ENCODE measurements at regions not wholly inside any gene's neighbourhood (a gene's known extent, or its start where the extent isn't known, plus 50 kb on each side); places are given as distances from the start of the nearest gene placed in this dataset.
"Not testable (repeated sequence)": the region's sequence is repeated elsewhere in the genome, so short reads cannot be mapped to it uniquely, and the experiment has no call there.

DNA sequence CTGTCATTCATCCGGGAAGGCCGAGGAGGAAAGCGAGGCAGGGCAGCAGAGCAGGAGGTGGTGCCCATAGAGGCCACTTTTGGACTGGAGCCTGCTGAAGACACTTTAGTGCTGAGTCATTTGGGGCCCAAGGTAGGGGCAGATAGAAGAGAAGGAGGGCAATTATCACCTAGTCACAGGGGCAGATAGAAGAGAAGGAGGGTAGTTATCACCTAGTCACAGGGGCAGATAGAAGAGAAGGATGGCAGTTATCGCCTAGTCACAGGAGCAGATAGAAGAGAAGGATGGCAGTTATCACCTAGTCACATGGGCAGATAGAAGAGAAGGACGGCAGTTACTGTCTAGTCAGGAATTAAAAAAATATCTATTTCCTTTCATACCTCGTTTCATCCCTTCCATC lies 1372.6 kb downstream of the FOXD4L5 start:
- DNase-seq (ENCODE audit: low spot score), result not testable (repeated sequence)

GRCh38 chr9:63909076-63909475 lies 1375.9 kb downstream of the FOXD4L5 start:
- not testable (repeated sequence) for DNase-seq (ENCODE audit: low spot score)

GRCh38 chr9:63899637-63900190 lies 1385.3 kb downstream of the FOXD4L5 start:
- not testable (repeated sequence) for DNase-seq (ENCODE audit: low spot score)

GRCh38 chr9:63881386-63881785 lies 1403.6 kb downstream of the FOXD4L5 start:
- not testable (repeated sequence) for DNase-seq (ENCODE audit: low spot score)

GRCh38 chr9:63876380-63876779 lies 1408.6 kb downstream of the FOXD4L5 start:
- DNase-seq (ENCODE audit: low spot score), result not testable (repeated sequence)

GRCh38 chr9:63859475-63860215 lies 1425.4 kb downstream of the FOXD4L5 start:
- DNase-seq (ENCODE audit: low spot score), result peak; percentile 80

- DNase-seq (ENCODE audit: low spot score), result not testable (repeated sequence)
Observed at GRCh38 chr9:63859090-63859474, 1425.9 kb downstream of the FOXD4L5 start.

DNA sequence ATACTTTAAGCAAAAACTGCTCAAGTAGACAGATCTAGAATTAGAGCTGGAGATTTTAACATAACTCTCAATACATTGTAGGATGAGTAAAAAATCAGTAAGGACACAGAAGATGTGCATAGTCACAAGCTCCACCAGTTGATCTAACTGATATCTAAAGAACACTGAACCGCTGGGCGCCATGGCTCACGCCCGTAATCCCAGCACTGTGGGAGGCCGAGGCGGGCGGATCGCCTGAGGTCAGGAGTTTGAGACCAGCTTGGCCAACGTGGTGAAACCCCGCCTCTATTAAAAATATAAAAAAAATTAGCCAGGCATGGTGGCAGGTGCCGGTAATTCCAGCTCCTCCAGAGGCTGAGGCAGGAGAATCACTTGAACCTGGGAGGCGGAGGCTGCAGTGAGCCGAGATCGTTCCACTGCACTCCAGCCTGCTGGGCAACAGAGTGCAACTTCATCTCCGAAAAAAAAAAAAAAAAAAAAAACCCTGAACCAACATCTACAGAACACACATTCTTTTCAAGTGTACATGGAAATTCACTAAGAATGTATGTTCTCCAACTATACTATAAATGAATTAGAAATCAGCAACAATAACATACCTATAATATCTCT lies 1431.8 kb downstream of the FOXD4L5 start:
- DNase-seq (ENCODE audit: low spot score), result not testable (repeated sequence)

DNA sequence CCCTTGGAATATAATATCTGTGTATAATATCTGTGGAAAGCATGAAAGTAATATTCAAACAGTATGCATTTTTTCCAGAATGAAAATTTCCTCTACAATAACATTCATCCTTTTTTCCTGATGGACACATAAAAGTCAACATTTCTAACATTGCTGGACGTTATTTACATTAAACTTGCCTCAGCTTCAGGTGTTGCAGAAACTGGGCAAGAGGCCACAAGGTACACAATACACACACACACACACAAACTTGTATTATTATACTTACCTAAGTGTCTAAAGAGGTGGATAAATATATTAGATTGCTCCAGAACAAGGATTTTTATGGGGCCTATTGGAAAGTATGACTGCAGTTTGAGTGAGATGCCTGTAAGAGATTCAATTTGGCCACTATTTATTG lies 1460.2 kb downstream of the FOXD4L5 start:
- DNase-seq (ENCODE audit: low spot score), result not testable (repeated sequence)

DNA sequence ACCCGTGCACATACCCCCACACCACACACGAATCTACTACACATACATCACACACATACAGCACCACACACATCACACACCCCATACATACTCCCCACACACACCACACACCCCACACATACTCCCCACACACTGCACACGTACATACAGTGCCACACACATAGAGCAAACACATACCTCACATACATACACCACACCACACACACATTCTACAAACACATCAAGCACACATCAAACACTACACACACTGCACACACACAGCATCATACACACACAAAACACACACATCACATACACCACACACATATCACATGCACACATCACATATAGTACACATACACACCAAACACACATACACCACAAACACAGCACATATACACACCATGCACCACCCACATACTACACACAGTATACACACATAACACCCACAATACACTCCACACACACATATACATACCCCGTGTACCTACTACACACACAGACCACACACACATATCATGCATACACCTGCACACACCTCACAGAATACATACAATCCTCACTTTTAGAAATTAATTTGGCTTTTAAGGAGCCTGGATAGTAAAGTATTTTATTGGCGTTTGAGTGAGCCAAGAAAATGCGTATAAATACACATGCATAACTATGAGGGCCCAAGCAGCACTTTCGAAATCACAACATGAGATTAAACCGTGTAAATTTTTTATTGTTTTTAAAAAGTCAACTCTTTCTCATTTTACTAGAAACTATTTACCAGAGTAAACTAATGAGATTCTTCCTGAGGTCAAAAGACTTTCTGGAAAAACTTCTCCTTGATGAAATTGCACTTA lies 1461.4 kb downstream of the FOXD4L5 start:
- DNase-seq (ENCODE audit: low spot score), result peak; percentile 27

DNA sequence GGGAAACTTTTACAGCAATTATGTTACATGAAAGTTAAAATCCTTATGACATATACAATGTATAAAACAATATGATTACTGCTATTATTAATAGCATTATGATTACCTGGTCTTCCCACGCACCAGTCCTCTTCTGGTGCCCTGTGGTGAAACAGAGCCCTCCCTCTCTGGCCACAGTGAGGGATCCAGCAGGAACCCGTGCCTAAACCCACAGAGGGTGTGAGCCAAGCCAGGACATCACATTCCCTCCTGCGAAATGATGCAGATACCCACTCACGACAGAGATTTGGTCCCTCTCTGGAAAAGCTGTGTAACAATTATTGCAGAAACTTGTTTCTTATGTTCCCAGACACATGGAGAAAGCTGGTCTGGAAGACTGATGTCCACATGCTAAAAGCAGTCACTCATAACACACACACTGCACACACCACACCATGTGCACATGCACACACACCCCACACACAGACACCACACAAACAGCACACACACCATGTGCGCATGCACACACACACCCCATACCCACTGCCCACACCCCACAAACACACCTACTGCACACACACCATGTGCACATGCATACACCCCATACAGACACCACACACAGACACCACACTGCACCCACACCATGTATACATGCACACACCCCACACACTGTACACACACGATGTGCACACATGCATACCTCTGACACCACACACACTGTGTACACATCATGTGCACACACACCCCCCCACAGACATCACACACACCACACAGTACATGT lies 1462.2 kb downstream of the FOXD4L5 start:
- DNase-seq (ENCODE audit: low spot score), result not testable (repeated sequence)

GRCh38 chr9:63821293-63821692 lies 1463.7 kb downstream of the FOXD4L5 start:
- peak; percentile 24 for DNase-seq (ENCODE audit: low spot score)

DNA sequence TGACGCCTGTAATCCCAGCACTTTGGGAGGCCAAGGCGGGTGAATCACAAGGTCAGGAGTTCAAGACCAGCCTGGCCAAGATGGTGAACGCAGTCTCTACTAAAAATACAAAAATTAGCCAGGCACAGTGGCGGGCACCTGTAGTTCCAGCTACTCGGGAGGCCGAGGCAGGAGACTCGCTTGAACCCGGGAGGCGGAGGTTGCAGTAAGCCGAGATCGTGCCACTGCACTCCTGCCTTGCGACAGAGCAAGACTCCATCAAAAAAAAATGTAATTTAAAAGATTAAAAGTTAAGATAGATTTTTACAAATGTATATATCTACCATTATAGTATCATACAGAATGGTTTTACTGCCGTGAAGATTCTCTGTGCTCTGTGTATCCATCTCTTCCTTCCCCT lies 1464.1 kb downstream of the FOXD4L5 start:
- DNase-seq (ENCODE audit: low spot score), result not testable (repeated sequence)

DNA sequence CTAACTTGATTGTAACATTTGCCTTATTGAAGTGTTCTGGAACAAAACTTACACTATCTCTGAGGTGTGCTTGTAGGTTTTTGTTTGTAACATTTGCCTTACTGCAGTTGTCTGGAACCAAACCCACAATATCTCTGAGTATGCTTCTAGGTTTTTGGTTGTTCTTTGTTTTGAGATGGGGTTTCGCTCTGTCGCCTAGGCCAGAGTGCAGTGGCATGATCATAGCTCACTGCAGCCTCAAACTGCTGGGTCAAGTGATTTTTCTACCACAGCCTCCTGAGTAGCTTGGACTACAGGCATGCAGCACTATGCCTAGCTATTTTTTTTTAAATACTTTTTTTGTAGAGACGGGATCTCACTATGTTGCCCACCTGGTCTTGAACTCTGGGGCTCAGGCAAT lies 1464.6 kb downstream of the FOXD4L5 start:
- not testable (repeated sequence) for DNase-seq (ENCODE audit: low spot score)

DNA sequence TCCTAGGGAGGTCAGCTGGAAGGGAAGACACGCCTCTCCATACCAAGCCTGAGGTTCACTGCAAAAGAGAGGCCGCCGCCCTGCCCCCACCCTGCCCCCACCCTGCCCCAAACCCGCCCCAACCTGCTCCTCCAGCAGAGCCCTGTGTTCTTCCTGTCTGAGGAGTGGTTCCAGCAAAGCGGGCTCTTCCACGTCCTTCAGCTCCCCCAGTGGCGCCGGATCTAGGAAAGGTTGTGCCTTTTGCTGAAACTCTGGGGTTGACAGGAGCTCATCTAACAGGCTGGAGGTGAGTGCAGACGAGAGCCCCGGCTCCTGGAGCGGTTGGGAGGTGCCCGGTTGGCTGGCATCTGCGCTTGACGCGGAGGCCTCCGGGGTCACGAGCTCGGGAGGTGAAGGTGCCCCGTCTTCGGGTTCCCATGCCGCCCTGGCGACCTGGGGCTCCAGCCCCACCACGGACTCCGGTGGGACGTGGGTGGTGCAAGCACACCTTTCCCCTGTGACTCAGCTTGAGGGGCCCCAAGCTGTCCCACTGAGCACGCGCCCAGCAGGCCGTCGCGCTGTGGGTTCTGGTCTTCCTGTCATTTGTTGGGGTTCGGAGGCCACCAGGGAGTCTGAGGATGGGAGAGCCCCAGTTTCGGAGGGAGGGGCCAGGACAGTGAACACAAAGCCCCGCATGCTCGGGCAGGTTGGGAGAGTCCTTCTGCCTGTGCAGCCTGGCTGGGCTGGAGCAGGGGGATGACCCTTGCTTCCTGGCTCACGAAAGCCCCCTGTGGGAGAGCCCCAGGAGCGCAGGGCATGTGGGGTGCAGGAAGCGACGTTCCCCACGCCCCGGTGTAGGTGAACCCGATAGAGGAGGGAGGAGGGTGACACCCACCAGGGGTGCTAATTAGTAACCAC lies 1467.1 kb downstream of the FOXD4L5 start:
- DNase-seq (ENCODE audit: low spot score), result peak; percentile 30

DNA sequence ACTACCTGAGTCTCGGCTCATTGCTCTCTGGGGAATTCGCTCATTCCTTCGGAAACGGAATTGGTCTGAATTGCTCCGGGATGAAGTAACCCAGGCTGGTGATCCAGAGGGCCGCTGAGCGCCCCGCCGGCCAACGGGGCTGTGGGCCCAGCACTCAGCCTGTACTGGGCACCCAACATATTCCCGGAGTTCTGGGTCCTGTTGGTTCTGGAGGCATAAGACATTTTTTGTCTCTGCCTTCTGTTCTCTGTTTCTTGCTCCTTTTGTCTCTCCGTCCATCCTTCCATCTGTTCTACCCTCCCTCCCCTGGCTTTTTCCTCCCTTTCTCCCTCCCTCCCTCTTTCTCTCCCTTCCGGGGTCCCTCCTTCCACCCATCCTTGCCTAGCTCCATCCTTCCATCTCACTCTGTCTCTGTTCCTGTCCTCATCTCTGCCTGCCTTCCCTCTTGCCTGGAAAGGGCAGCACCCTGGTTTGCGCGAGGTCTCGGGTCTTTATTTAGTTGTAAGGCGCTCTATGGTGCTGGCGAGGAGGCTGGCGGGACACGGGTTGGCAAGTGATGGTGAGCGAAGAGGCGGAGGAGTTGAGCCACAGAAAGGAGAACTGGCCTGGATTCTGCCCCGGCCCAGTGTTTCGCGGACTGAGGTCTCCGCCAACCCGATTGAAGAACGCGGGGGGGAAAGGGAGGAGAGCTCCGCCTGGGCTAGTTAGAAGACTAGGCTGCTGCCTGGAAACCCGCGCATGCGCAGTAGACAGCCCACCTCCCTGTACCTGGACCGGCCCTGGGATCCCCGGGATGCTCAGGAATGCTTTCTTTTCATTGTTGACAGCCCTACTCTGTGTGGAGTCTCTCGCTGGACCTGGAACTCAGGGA lies 1468.0 kb downstream of the FOXD4L5 start:
- peak; percentile 54 for DNase-seq (ENCODE audit: low spot score)

GRCh38 chr9:63814970-63815669 lies 1469.9 kb downstream of the FOXD4L5 start:
- not testable (repeated sequence) for DNase-seq (ENCODE audit: low spot score)

GRCh38 chr9:63813391-63814021 lies 1471.5 kb downstream of the FOXD4L5 start:
- DNase-seq (ENCODE audit: low spot score), result not testable (repeated sequence)
